Neural cell (in vitro differentiated cells): ENCODE measurements at regions not wholly inside any gene's neighbourhood (a gene's known extent, or its start where the extent isn't known, plus 50 kb on each side); places are given as distances from the start of the nearest gene placed in this dataset.

Experiments
- H2AFZ ChIP-seq: fragments of 200-600, 300-800 bp; sonication (generic), shearing (Covaris generic); 2 replicates; pipeline ENCODE4 v1.6.0; 2014; ENCODE audit warnings: low read depth, mild to moderate bottlenecking, antibody characterized with exemption, low read length, moderate library complexity
- H3F3A ChIP-seq: fragments of 200-600 bp; shearing (Covaris generic); 2 replicates; pipeline ENCODE4 v1.6.1; 2016; ENCODE audit warnings: mild to moderate bottlenecking, moderate library complexity, mixed read lengths, antibody characterized with exemption, low read length; ENCODE audit not compliant: insufficient read depth, poor library complexity, severe bottlenecking
- H3K27ac ChIP-seq: fragments of 200-600, 300-800 bp; sonication (generic), shearing (Covaris generic); 2 replicates; pipeline ENCODE4 v1.5.1; 2014; ENCODE audit warnings: mild to moderate bottlenecking, low read length, moderate library complexity
- H3K27me3 ChIP-seq: fragments of 300-800, 200-600 bp; sonication (generic), shearing (Covaris generic); 2 replicates; pipeline ENCODE4 v1.6.0; 2014; ENCODE audit warnings: mild to moderate bottlenecking, low read depth, low read length, moderate library complexity; ENCODE audit not compliant: insufficient read depth
- H3K36me3 ChIP-seq: fragments of 300-800, 200-600 bp; sonication (generic), shearing (Covaris generic); 2 replicates; pipeline ENCODE4 v1.5.1; 2014; ENCODE audit warnings: mild to moderate bottlenecking, antibody characterized with exemption, low read length, moderate library complexity; ENCODE audit not compliant: insufficient read depth
- H3K4me2 ChIP-seq: fragments of 300-800, 200-600 bp; sonication (generic), shearing (Covaris generic); 2 replicates; pipeline ENCODE4 v1.6.0; 2014; ENCODE audit warnings: mild to moderate bottlenecking, low read length
- H3K4me3 ChIP-seq: fragments of 300-800, 200-600 bp; sonication (generic), shearing (Covaris generic); 2 replicates; pipeline ENCODE4 v1.5.1; 2014; ENCODE audit warnings: mild to moderate bottlenecking, low read length, moderate library complexity
- H3K79me2 ChIP-seq: fragments of 200-600 bp; shearing (Covaris generic); replicated peaks from 2 replicates; pipeline ENCODE4 v1.6.0; 2014; ENCODE audit warnings: mild to moderate bottlenecking, low read length, moderate library complexity; ENCODE audit not compliant: insufficient read depth
- H3K9ac ChIP-seq: fragments of 300-800, 200-600 bp; sonication (generic), shearing (Covaris generic); 2 replicates; pipeline ENCODE4 v1.6.1; 2016; ENCODE audit warnings: mild to moderate bottlenecking, low read length, mixed read lengths
- H3K9me2 ChIP-seq: fragments of 200-600 bp; shearing (Covaris generic); 2 replicates; pipeline ENCODE4 v1.6.1; 2016; ENCODE audit warnings: mild to moderate bottlenecking, low read length, mixed read lengths; ENCODE audit not compliant: insufficient read depth
- H3K9me3 ChIP-seq: fragments of 200-600, 300-800 bp; sonication (generic), shearing (Covaris generic); 2 replicates; pipeline ENCODE4 v1.6.1; 2016; ENCODE audit warnings: mild to moderate bottlenecking, mixed run types, low read length, moderate library complexity, mixed read lengths
- H4K20me1 ChIP-seq: fragments of 200-600 bp; shearing (Covaris generic); 2 replicates; pipeline ENCODE4 v1.6.1; 2016; ENCODE audit warnings: mild to moderate bottlenecking, mixed run types; ENCODE audit not compliant: insufficient read depth
- EP300 ChIP-seq: fragments of 450-650 bp; conservative IDR thresholded peaks from 2 replicates; pipeline ENCODE4 v1.6.1; 2014; ENCODE audit warnings: antibody characterized with exemption, mild to moderate bottlenecking, moderate library complexity; ENCODE audit not compliant: poor library complexity, severe bottlenecking
- EZH2 ChIP-seq: fragments of 200-600, 300-800 bp; shearing (Covaris generic), sonication (generic); IDR thresholded peaks from 2 replicates; pipeline ENCODE4 v1.6.1; 2014; ENCODE audit warnings: antibody characterized with exemption, low read length, borderline replicate concordance, mild to moderate bottlenecking; ENCODE audit not compliant: insufficient read depth, poor library complexity, severe bottlenecking
- MXI1 ChIP-seq: fragments of 450-650 bp; conservative IDR thresholded peaks from 2 replicates; pipeline ENCODE4 v1.6.1; 2014; ENCODE audit warnings: antibody characterized with exemption, mild to moderate bottlenecking; ENCODE audit not compliant: poor library complexity, severe bottlenecking
- POLR2AphosphoS5 ChIP-seq: IDR thresholded peaks from 2 replicates; pipeline ENCODE4 v1.6.1; 2012
- RAD21 ChIP-seq: fragments of 450-650 bp; conservative IDR thresholded peaks from 2 replicates; pipeline ENCODE4 v1.6.1; 2014; ENCODE audit warnings: antibody characterized with exemption, mild to moderate bottlenecking, moderate library complexity
- SMC3 ChIP-seq: fragments of 450-650 bp; conservative IDR thresholded peaks from 2 replicates; pipeline ENCODE4 v1.6.1; 2014; ENCODE audit warnings: antibody characterized with exemption, mild to moderate bottlenecking, moderate library complexity; ENCODE audit not compliant: poor library complexity
- TAF1 ChIP-seq: IDR thresholded peaks from 2 replicates; pipeline ENCODE4 v1.6.1; 2012; ENCODE audit warnings: low read depth
- TF ChIP-seq, protein P1 (sequence below): fragments of 450-650 bp; IDR thresholded peaks from 2 replicates; pipeline ENCODE4 v1.5.1; 2014; ENCODE audit warnings: antibody characterized with exemption, mild to moderate bottlenecking, moderate library complexity; ENCODE audit not compliant: poor library complexity, severe bottlenecking
- TF ChIP-seq, protein P2 (sequence below): IDR thresholded peaks from 2 replicates; pipeline ENCODE4 v1.6.1; 2012; ENCODE audit warnings: borderline replicate concordance

DNA sequence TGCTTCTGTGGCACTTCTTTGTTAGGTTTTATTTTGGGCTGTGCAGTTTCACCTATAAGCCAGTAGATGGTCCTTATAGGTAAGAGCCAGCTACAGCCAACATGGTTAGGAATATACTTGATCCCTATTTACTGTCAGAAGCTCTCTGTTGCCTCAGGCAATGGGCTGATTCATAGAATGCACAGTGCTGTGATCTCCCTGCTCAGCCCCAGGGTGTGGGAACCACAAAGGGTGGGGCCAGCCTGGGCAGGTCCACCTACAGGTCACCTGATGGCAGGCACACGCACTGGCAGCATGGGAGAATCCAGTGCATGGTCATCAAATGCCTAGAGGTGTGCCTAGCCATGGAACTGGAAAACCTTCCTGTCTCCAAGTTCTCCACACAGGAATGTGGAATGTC is 191.9 kb downstream of the MOXD1 start:
- Histone ChIP-seq H3K9me3 (no peaks in the 10 kb centered on the region), H3K27me3 (no peaks in the 10 kb centered on the region), H4K20me1 (no peaks in the 10 kb centered on the region), H3K9ac (no peak overlapping the region), H3K4me2 (no peak overlapping the region), H3K4me3 (no peak overlapping the region), H3K36me3 (no peaks in the 10 kb centered on the region), H2AFZ (no peak overlapping the region), H3F3A (no peaks in the 10 kb centered on the region), H3K79me2 (no peaks in the 10 kb centered on the region), H3K9me2 (no peaks in the 10 kb centered on the region), H3K27ac (no peak overlapping the region)
- no peak for TF ChIP-seq TAF1
- TF ChIP-seq EP300: no peak
- TF ChIP-seq MXI1: no peak
- TF ChIP-seq SMC3: no peak
- TF ChIP-seq, protein P1, sequence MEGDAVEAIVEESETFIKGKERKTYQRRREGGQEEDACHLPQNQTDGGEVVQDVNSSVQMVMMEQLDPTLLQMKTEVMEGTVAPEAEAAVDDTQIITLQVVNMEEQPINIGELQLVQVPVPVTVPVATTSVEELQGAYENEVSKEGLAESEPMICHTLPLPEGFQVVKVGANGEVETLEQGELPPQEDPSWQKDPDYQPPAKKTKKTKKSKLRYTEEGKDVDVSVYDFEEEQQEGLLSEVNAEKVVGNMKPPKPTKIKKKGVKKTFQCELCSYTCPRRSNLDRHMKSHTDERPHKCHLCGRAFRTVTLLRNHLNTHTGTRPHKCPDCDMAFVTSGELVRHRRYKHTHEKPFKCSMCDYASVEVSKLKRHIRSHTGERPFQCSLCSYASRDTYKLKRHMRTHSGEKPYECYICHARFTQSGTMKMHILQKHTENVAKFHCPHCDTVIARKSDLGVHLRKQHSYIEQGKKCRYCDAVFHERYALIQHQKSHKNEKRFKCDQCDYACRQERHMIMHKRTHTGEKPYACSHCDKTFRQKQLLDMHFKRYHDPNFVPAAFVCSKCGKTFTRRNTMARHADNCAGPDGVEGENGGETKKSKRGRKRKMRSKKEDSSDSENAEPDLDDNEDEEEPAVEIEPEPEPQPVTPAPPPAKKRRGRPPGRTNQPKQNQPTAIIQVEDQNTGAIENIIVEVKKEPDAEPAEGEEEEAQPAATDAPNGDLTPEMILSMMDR: no peak
- TF ChIP-seq EZH2: no peak
- no peak for TF ChIP-seq POLR2AphosphoS5
- TF ChIP-seq, protein P2, sequence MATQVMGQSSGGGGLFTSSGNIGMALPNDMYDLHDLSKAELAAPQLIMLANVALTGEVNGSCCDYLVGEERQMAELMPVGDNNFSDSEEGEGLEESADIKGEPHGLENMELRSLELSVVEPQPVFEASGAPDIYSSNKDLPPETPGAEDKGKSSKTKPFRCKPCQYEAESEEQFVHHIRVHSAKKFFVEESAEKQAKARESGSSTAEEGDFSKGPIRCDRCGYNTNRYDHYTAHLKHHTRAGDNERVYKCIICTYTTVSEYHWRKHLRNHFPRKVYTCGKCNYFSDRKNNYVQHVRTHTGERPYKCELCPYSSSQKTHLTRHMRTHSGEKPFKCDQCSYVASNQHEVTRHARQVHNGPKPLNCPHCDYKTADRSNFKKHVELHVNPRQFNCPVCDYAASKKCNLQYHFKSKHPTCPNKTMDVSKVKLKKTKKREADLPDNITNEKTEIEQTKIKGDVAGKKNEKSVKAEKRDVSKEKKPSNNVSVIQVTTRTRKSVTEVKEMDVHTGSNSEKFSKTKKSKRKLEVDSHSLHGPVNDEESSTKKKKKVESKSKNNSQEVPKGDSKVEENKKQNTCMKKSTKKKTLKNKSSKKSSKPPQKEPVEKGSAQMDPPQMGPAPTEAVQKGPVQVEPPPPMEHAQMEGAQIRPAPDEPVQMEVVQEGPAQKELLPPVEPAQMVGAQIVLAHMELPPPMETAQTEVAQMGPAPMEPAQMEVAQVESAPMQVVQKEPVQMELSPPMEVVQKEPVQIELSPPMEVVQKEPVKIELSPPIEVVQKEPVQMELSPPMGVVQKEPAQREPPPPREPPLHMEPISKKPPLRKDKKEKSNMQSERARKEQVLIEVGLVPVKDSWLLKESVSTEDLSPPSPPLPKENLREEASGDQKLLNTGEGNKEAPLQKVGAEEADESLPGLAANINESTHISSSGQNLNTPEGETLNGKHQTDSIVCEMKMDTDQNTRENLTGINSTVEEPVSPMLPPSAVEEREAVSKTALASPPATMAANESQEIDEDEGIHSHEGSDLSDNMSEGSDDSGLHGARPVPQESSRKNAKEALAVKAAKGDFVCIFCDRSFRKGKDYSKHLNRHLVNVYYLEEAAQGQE: no peak
- TF ChIP-seq RAD21: no peak

DNA sequence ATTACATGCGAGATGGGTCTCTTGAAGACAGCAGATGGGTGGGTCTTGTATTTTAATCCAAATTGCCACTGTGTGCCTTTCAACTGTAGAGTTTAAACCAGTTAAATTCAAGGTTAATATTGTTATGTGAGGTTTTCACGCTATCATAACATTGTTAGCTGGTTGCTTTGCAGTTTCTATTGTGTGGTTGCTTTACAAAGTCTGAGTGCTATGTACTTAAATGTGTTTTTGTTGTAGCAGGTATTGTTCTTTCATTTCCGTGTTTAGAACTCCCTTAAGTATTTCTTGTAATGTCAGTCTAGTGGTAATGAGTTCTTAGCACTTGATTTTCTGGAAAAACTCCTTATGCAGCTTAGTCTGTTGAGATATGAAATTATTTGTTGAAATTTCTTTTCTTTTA is 193.3 kb downstream of the MOXD1 start:
- H3K27ac ChIP-seq: no peak overlapping the region
- H3K27me3 ChIP-seq: no peaks in the 10 kb centered on the region
- H3K9ac ChIP-seq: no peak overlapping the region
- H3K79me2 ChIP-seq: no peaks in the 10 kb centered on the region
- no peaks in the 10 kb centered on the region for H3K9me2 ChIP-seq
- no peak overlapping the region for H3K4me2 ChIP-seq
- TF ChIP-seq TAF1: no peak
- no peak for TF ChIP-seq EP300
- TF ChIP-seq, protein P2: no peak
- no peak for TF ChIP-seq SMC3
- TF ChIP-seq POLR2AphosphoS5: no peak
- no peak for TF ChIP-seq RAD21
- TF ChIP-seq MXI1: no peak
- TF ChIP-seq EZH2: no peak
- TF ChIP-seq, protein P1: no peak
- no peak overlapping the region for H2AFZ ChIP-seq
- no peaks in the 10 kb centered on the region for H4K20me1 ChIP-seq
- H3K4me3 ChIP-seq: no peak overlapping the region
- H3F3A ChIP-seq: no peaks in the 10 kb centered on the region
- no peaks in the 10 kb centered on the region for H3K36me3 ChIP-seq
- H3K9me3 ChIP-seq: no peaks in the 10 kb centered on the region
